K562 (cell line): ENCODE measurements at regions not wholly inside any gene's neighbourhood (a gene's known extent, or its start where the extent isn't known, plus 50 kb on each side); places are given as distances from the start of the nearest gene placed in this dataset.

Experiments used
- ATAC-seq: fragments of 200-7000 bp; cut with Tn5 transposase; 3 replicates; pipeline ENCODE4 v1.9.1; 2020; ENCODE audit warnings: moderate library complexity
- BruUV-seq: library from RNA; stranded (reverse); fragments of 400-500 nt; replicated peaks from 2 replicates; lab custom pipeline; 2021; lab: Mats Ljungman, UMichigan
- CTCF ChIA-PET: fragments of 300-600 bp; formaldehyde crosslinking; extraction: SDS; loops from one replicate; lab custom pipeline; 2021; ENCODE audit warnings: low intra/inter-chr PET ratio; lab: Yijun Ruan, JAX
- POLR2A ChIA-PET: fragments of 300-600, 350-650 bp; sonication (Branson Sonifier 250); formaldehyde crosslinking; extraction: SDS; loops from one replicate; lab custom pipeline; 2021; ENCODE audit warnings: antibody characterized with exemption, inconsistent platforms; lab: Yijun Ruan, JAX
- DNase-seq, 4 experiments: peaks; one replicate each; pipeline versions ENCODE4 v3.0.0 to v3.0.0-alpha.2; 2011 to 2018; ENCODE audit warnings: low spot score in 3 of 4, mixed read lengths in 3 of 4; ENCODE audit errors: extremely low read depth in 1 of 4
- FAIRE-seq: peaks from 2 replicates; lab custom pipeline; 2011; peaks lifted over from hg19 to GRCh38; lab: Jason Lieb, UNC
- H2AFZ ChIP-seq: 2 replicates; pipeline ENCODE4 v1.6.0; 2011; ENCODE audit warnings: low read depth, low read length, control low read depth, inconsistent platforms
- H3K27ac ChIP-seq: fragments of 200-600 bp; 3 replicates; pipeline ENCODE4 v1.8.0; 2011; ENCODE audit warnings: low read depth, mild to moderate bottlenecking, control low read depth, inconsistent platforms, low read length, moderate library complexity, mixed read lengths; ENCODE audit errors: extremely low read depth
- H3K27me3 ChIP-seq, 2 experiments: fragments of 300-600 bp in 1 of 2; 2 replicates in 1 of 2; 3 replicates in 1 of 2; pipeline versions ENCODE4 v1.6.0 to v1.8.0; 2011; ENCODE audit warnings: inconsistent platforms in 2 of 2, low read length in 2 of 2, mild to moderate bottlenecking in 1 of 2, mixed read lengths in 1 of 2, moderate library complexity in 1 of 2; ENCODE audit not compliant: control insufficient read depth in 2 of 2, insufficient read depth in 2 of 2
- H3K36me3 ChIP-seq: fragments of 300-600 bp; 3 replicates; pipeline ENCODE4 v1.8.0; 2011; ENCODE audit warnings: mild to moderate bottlenecking, low read length, inconsistent platforms; ENCODE audit not compliant: control insufficient read depth, insufficient read depth
- H3K4me1 ChIP-seq, 2 experiments: fragments of 200-600 bp in 1 of 2; replicated peaks in 1 of 2; 2 replicates in 1 of 2; 3 replicates in 1 of 2; pipeline versions ENCODE4 v1.5.1 to v1.8.0; 2011; ENCODE audit warnings: inconsistent platforms in 2 of 2, low read length in 2 of 2, mild to moderate bottlenecking in 1 of 2, mixed read lengths in 1 of 2, moderate library complexity in 1 of 2; ENCODE audit not compliant: control insufficient read depth in 2 of 2, insufficient read depth in 2 of 2
- H3K4me2 ChIP-seq: 2 replicates; pipeline ENCODE4 v1.6.1; 2011; ENCODE audit warnings: low read length, control low read depth, inconsistent platforms, mixed read lengths; ENCODE audit not compliant: insufficient read depth
- H3K4me3 ChIP-seq: fragments of 200-600 bp; sonication (generic), shearing (Covaris generic); 2 replicates; pipeline ENCODE4 v1.5.1; 2016; ENCODE audit warnings: control low read depth, inconsistent platforms
- H3K79me2 ChIP-seq: fragments of 200-600 bp; 3 replicates; pipeline ENCODE4 v1.8.0; 2011; ENCODE audit warnings: low read length, inconsistent platforms; ENCODE audit not compliant: control insufficient read depth, insufficient read depth
- H3K9ac ChIP-seq, 2 experiments: 2 replicates each; pipeline versions ENCODE4 v1.6.0 to v1.6.1; 2011; ENCODE audit warnings: low read depth in 2 of 2, low read length in 2 of 2, control low read depth in 1 of 2, inconsistent platforms in 1 of 2, mild to moderate bottlenecking in 1 of 2, mixed read lengths in 1 of 2; ENCODE audit not compliant: insufficient read depth in 1 of 2
- H3K9me1 ChIP-seq: one replicate; pipeline ENCODE4 v1.6.0; 2011; ENCODE audit warnings: inconsistent platforms, mild to moderate bottlenecking, low read length, moderate library complexity; ENCODE audit not compliant: control insufficient read depth, insufficient read depth
- H3K9me3 ChIP-seq: replicated peaks from 2 replicates; pipeline ENCODE4 v1.5.1; 2011; ENCODE audit warnings: low read depth, low read length, inconsistent platforms; ENCODE audit not compliant: control insufficient read depth, insufficient read depth
- H4K20me1 ChIP-seq: replicated peaks from 2 replicates; pipeline ENCODE4 v1.6.1; 2011; ENCODE audit warnings: low read length, inconsistent platforms, mixed read lengths; ENCODE audit not compliant: control insufficient read depth, insufficient read depth
- GABPB2 ChIP-seq: fragments of 250-450 bp; sonication (Bioruptor Pico); conservative IDR thresholded peaks from 2 replicates; pipeline ENCODE4 v1.5.1; 2021; ENCODE audit warnings: mild to moderate bottlenecking
- MAFF ChIP-seq: IDR thresholded peaks from 2 replicates; pipeline ENCODE4 v1.6.1; 2012; ENCODE audit warnings: low read length, improper control_type of control experiment
- MBD1 ChIP-seq: fragments of 250-450 bp; sonication (Bioruptor Pico); IDR thresholded peaks from 2 replicates; pipeline ENCODE4 v1.8.0; 2022; ENCODE audit warnings: inconsistent platforms
- NEUROD1 ChIP-seq: fragments of 150-350 bp; IDR thresholded peaks from 2 replicates; pipeline ENCODE4 v1.6.1; 2014; ENCODE audit warnings: borderline replicate concordance, low read length, low read depth; ENCODE audit not compliant: partially characterized antibody
- NFE2L1 ChIP-seq: fragments of 450-650 bp; IDR thresholded peaks from 2 replicates; pipeline ENCODE4 v1.6.1; 2016; ENCODE audit warnings: missing genetic modification characterization, low read depth, mild to moderate bottlenecking, missing compliant biosample characterization, moderate library complexity, borderline replicate concordance
- RERE ChIP-seq: sonication (generic); formaldehyde crosslinking; IDR thresholded peaks from 2 replicates; pipeline ENCODE4 v1.8.0; 2023; ENCODE audit warnings: missing genetic modification reagents, mild to moderate bottlenecking, borderline replicate concordance
- SMC3 ChIP-seq: conservative IDR thresholded peaks from 2 replicates; pipeline ENCODE4 v1.6.1; 2011; ENCODE audit warnings: low read depth, low read length, improper control_type of control experiment; ENCODE audit not compliant: insufficient read depth
- ZNF695 ChIP-seq: fragments of 450-650 bp; formaldehyde crosslinking; IDR thresholded peaks from 2 replicates; pipeline ENCODE4 v1.4.0; 2020; ENCODE audit warnings: mild to moderate bottlenecking, moderate library complexity
- ZNF77 ChIP-seq: fragments of 250-450 bp; sonication (Bioruptor Pico); IDR thresholded peaks from 2 replicates; pipeline ENCODE4 v1.5.0; 2020
- WGBS: fragments of 100-300 bp; shearing (Covaris generic); methylation state at CpG from one replicate; pipeline ENCODE4 v1.1.6; 2016; ENCODE audit warnings: low coverage, mixed read lengths; ENCODE audit not compliant: insufficient coverage; ENCODE audit errors: missing lambda C conversion rate; 5-methylcytosine and 5-hydroxymethylcytosine counted together
- in situ Hi-C: fragments of 300-500 bp; cut with MboI; formaldehyde crosslinking; loops from 4 replicates; pipeline ENCODE4 v1.15.0; 2018; ENCODE audit warnings: inconsistent platforms, mixed read lengths
- intact Hi-C: fragments of 100-400 bp; cut with micrococcal nuclease; formaldehyde crosslinking; loops from 2 replicates; pipeline ENCODE4 v1.14.2; 2022

- TF ChIP-seq RERE (CRISPR knock-in tag) (no peak), ZNF695 (CRISPR knock-in tag) (no peak), MAFF (no peak)
Observed at GRCh38 chr10:131770946-131771633, 129.7 kb upstream of the PPP2R2D start (continued).

- H2AFZ ChIP-seq: no peak overlapping the region
- no peaks in the 10 kb centered on the region for H3K36me3 ChIP-seq
- H3K4me1 ChIP-seq: no peaks in the 10 kb centered on the region
- FAIRE-seq: no peak
- no peak for TF ChIP-seq SMC3
- TF ChIP-seq ZNF77: no peak
- no peak for TF ChIP-seq NFE2L1 (tag)
- no peak for TF ChIP-seq NEUROD1
- TF ChIP-seq MBD1 (CRISPR knock-in tag): no peak
- no peak for TF ChIP-seq GABPB2 (CRISPR knock-in tag)
- TF ChIP-seq, all 486 proteins: peak for 0
- DNase-seq (no peak), ATAC-seq (no peak)
- no TSS peak for BruUV-seq
- no peak overlapping the region for H3K4me3 ChIP-seq
- H3K79me2 ChIP-seq: no peaks in the 10 kb centered on the region
- intact Hi-C loops: no loop called here
- H3K27me3 ChIP-seq: peaks cover 0 to 26% of the 10 kb centered on the region in 2 experiments; a peak in 3 of 5 replicates
- WGBS: 0% methylated on average over 9 of the region's 16 CpGs
- in situ Hi-C loops: no loop called here
- no peak overlapping the region for H3K27ac ChIP-seq
- H3K9ac ChIP-seq: no peak overlapping the region
- no peaks in the 10 kb centered on the region for H3K9me3 ChIP-seq
- CTCF ChIA-PET: no interaction called here
- POLR2A ChIA-PET: no interaction called here
- H4K20me1 ChIP-seq: no peaks in the 10 kb centered on the region
- H3K9me1 ChIP-seq: no peaks in the 10 kb centered on the region
- no peak overlapping the region for H3K4me2 ChIP-seq
Observed at GRCh38 chr10:131771634-131772358, 129.0 kb upstream of the PPP2R2D start.
